ENCODE measurements at regions not wholly inside any gene's neighbourhood (a gene's known extent, or its start where the extent isn't known, plus 50 kb on each side); places are given as distances from the start of the nearest gene placed in this dataset.
A peak's percentile ranks its signal among the peaks of the same experiment; 100 is the strongest.

DNA sequence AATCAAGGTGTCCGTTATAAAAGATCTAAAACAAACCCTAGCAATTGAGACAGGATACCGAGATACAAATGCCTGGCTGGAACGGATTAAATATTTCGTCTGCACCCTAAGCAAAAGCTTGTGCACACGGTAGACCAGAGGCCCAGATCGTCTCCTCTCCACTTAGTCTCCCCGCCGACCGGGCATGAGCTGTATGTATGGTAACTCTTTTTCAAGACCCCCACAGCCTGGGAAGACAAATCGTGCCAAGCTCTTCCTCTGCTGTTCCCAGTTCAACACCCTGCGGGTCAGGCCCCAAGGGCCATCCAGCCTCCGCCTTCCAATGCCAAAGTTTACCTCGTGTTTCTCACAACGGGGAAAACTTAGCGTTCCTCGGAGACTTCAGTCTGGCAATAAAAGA is 285.7 kb upstream of the GALNT17 start:
- H3K27me3 ChIP-seq (replicated peaks), result no peaks in the 10 kb centered on the region
- no peaks in the 10 kb centered on the region for H3K9me3 ChIP-seq (replicated peaks)
- no peaks in the 10 kb centered on the region for H3K4me1 ChIP-seq (replicated peaks)
- no peak for DNase-seq (ENCODE audit: low read depth in 1 of 2, low spot score in 2 of 2)
- no peaks in the 10 kb centered on the region for H3K36me3 ChIP-seq
- H3K27ac ChIP-seq, result no peak overlapping the region
- H3K4me3 ChIP-seq, result no peak overlapping the region

GRCh38 chr7:70849580-70850235 is 282.2 kb upstream of the GALNT17 start:
- no peaks in the 10 kb centered on the region for H3K36me3 ChIP-seq

GRCh38 chr7:70855373-70855772 is 276.6 kb upstream of the GALNT17 start:
- no peak for DNase-seq (ENCODE audit: low read depth in 1 of 2, low spot score in 2 of 2)
- Histone ChIP-seq H3K27ac (no peak overlapping the region), H3K4me3 (no peak overlapping the region), H3K9me3 (replicated peaks) (no peaks in the 10 kb centered on the region), H3K4me1 (replicated peaks) (no peaks in the 10 kb centered on the region), H3K27me3 (replicated peaks) (no peaks in the 10 kb centered on the region), H3K36me3 (no peaks in the 10 kb centered on the region)

More at GRCh38 chr7:70849580-70850235, 282.2 kb upstream of the GALNT17 start:
- Histone ChIP-seq H3K27ac (no peak overlapping the region), H3K9me3 (replicated peaks) (no peaks in the 10 kb centered on the region), H3K4me1 (replicated peaks) (no peaks in the 10 kb centered on the region), H3K27me3 (replicated peaks) (no peaks in the 10 kb centered on the region), H3K4me3 (no peak overlapping the region)
- no peak for DNase-seq (ENCODE audit: low read depth in 1 of 2, low spot score in 2 of 2)

- Histone ChIP-seq H3K4me1 (replicated peaks) (no peaks in the 10 kb centered on the region), H3K27ac (no peak overlapping the region), H3K9me3 (replicated peaks) (peaks cover 9% of the 10 kb centered on the region), H3K36me3 (no peaks in the 10 kb centered on the region), H3K27me3 (replicated peaks) (no peaks in the 10 kb centered on the region), H3K4me3 (no peak overlapping the region)
- peak in 1 of 2 experiments; percentile 4 for DNase-seq (ENCODE audit: low read depth in 1 of 2, low spot score in 2 of 2)
These were observed 274.9 kb upstream of the GALNT17 start for GRCh38 chr7:70856901-70857630.

DNA sequence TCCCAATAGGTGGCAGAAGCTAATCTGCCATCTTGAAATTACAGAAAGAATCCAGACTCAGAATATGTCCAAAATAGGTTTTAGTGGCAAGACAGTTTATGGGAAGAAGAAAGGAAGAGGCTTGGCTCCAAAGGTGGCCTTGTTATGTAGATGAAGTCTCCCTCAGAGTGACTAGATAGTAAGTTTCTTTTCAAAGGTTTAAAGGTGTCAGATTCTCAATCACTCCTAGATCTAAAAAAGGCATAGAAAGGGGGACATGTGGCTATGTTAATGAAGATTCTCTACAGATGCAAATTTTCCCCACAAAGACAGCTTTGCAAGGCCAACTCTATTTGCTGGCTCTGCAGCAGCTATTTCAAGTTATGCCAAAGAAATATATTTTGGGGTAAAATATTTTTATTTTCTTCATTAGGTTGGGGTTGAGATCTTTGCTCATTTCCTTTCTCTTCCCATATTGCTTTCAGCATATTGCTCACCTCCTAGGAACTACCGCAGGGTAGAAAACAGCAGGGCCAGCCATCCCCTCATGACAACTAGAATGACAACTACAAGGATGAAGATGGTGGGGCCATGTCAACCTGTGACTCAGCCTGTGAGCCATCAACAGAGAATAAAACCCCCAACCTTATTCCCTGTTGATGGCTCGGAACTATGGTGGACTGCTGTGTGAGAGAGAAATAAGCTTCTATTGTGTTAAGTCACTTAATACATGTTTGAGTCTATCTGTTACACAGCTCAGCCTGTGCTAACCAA is 274.0 kb upstream of the GALNT17 start:
- Histone ChIP-seq H3K36me3 (no peaks in the 10 kb centered on the region), H3K9me3 (replicated peaks) (peaks cover 9% of the 10 kb centered on the region), H3K4me3 (no peak overlapping the region), H3K27ac (no peak overlapping the region), H3K27me3 (replicated peaks) (no peaks in the 10 kb centered on the region), H3K4me1 (replicated peaks) (no peaks in the 10 kb centered on the region)
- DNase-seq (ENCODE audit: low read depth in 1 of 2, low spot score in 2 of 2), result no peak

- Histone ChIP-seq H3K36me3 (no peaks in the 10 kb centered on the region), H3K9me3 (replicated peaks) (0 out of 2 replicates have a peak, but pooled peaks cover 4% of the 10 kb centered on the region), H3K27ac (no peak overlapping the region), H3K4me1 (replicated peaks) (no peaks in the 10 kb centered on the region), H3K27me3 (replicated peaks) (no peaks in the 10 kb centered on the region), H3K4me3 (no peak overlapping the region)
- DNase-seq (ENCODE audit: low read depth in 1 of 2, low spot score in 2 of 2), result no peak
These were observed 264.4 kb upstream of the GALNT17 start for GRCh38 chr7:70867513-70867912.

GRCh38 chr7:70870349-70870748 is 261.6 kb upstream of the GALNT17 start:
- no peaks in the 10 kb centered on the region for H3K4me1 ChIP-seq (replicated peaks)
- no peaks in the 10 kb centered on the region for H3K27me3 ChIP-seq (replicated peaks)
- no peaks in the 10 kb centered on the region for H3K9me3 ChIP-seq (replicated peaks)
- no peak overlapping the region for H3K4me3 ChIP-seq
- H3K27ac ChIP-seq, result no peak overlapping the region
- H3K36me3 ChIP-seq, result no peaks in the 10 kb centered on the region
- no peak for DNase-seq (ENCODE audit: low read depth in 1 of 2, low spot score in 2 of 2)

DNA sequence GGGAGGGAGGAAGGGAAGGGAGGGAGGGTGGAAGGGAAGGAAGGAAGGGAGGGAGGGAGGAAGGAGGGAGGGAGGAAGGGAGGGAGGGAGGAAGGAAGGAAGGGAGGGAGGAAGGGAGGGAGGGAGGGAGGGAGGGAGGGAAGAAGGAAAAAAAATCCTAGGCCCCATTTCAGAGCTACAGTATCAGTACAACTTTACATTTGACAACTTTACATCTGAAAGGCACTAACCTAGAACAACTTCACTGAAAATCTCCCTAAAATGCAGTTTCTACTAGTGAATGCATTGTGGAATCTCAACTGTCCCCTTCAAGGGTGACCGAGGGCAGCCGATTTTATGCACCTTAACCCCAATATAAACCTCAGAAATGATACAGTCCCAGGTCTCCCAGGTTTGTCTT is 259.8 kb upstream of the GALNT17 start:
- H3K9me3 ChIP-seq (replicated peaks), result no peaks in the 10 kb centered on the region; the same call in 1 of the 2 replicates
- no peaks in the 10 kb centered on the region for H3K4me1 ChIP-seq (replicated peaks)
- H3K36me3 ChIP-seq, result no peaks in the 10 kb centered on the region
- no peak overlapping the region for H3K4me3 ChIP-seq
- H3K27ac ChIP-seq, result no peak overlapping the region
- no peaks in the 10 kb centered on the region for H3K27me3 ChIP-seq (replicated peaks)
- DNase-seq (ENCODE audit: low read depth in 1 of 2, low spot score in 2 of 2), result no peak

GRCh38 chr7:70881167-70881847 is 250.6 kb upstream of the GALNT17 start:
- Histone ChIP-seq H3K27ac (no peak overlapping the region), H3K4me3 (no peak overlapping the region), H3K36me3 (no peaks in the 10 kb centered on the region), H3K4me1 (replicated peaks) (no peaks in the 10 kb centered on the region), H3K9me3 (replicated peaks) (no peaks in the 10 kb centered on the region; the same call in 1 of the 2 replicates), H3K27me3 (replicated peaks) (no peaks in the 10 kb centered on the region)
- DNase-seq (ENCODE audit: low read depth in 1 of 2, low spot score in 2 of 2), result no peak

- Histone ChIP-seq H3K4me1 (replicated peaks) (no peaks in the 10 kb centered on the region), H3K4me3 (no peak overlapping the region), H3K9me3 (replicated peaks) (no peaks in the 10 kb centered on the region), H3K27ac (no peak overlapping the region), H3K36me3 (no peaks in the 10 kb centered on the region), H3K27me3 (replicated peaks) (no peaks in the 10 kb centered on the region)
- DNase-seq (ENCODE audit: low read depth in 1 of 2, low spot score in 2 of 2), result no peak
These were observed 248.0 kb upstream of the GALNT17 start for GRCh38 chr7:70883750-70884439.

DNA sequence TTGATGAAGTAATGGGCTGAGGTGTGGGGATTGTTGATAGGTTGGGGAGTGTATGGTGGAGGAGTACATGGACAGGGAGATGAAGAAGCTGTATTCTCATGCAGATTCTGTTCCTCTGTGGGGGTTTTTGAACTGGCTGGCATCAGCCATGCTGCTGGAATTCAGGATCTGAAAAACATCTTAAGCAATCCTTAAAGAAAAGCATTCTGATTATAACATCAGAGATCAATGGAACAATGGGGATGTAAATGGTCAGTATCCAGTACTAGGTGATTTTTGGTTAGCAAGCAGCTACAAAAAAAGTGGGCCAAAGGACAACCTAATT is 247.5 kb upstream of the GALNT17 start:
- Histone ChIP-seq H3K27ac (no peak overlapping the region), H3K4me3 (no peak overlapping the region), H3K4me1 (replicated peaks) (no peaks in the 10 kb centered on the region), H3K9me3 (replicated peaks) (no peaks in the 10 kb centered on the region), H3K36me3 (no peaks in the 10 kb centered on the region), H3K27me3 (replicated peaks) (no peaks in the 10 kb centered on the region)
- no peak for DNase-seq (ENCODE audit: low read depth in 1 of 2, low spot score in 2 of 2)

DNA sequence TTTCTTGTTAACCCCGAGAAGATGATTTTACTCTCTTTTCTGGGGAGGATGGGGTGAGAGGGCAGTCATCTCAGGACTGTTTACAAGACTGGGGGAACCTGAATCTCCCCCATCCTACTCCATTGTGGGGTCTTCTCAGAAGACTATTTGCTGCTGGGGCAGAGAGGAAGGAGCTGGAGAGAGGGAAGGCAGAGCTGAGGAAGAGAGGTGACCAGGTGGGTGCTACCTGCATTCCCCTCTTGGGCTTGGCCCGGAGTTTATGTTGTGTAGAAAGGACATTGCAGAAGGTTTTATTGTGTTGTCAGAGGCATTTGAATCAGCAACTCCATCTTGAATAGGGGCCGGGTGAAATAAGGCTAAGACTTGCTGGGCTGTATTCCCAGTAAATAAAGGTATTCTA is 247.1 kb upstream of the GALNT17 start:
- no peaks in the 10 kb centered on the region for H3K4me1 ChIP-seq (replicated peaks)
- H3K27ac ChIP-seq, result no peak overlapping the region
- no peaks in the 10 kb centered on the region for H3K36me3 ChIP-seq
- DNase-seq (ENCODE audit: low read depth in 1 of 2, low spot score in 2 of 2), result no peak
- H3K4me3 ChIP-seq, result no peak overlapping the region
- H3K9me3 ChIP-seq (replicated peaks), result 0 out of 2 replicates have a peak, but pooled peaks cover 1% of the 10 kb centered on the region
- no peaks in the 10 kb centered on the region for H3K27me3 ChIP-seq (replicated peaks)

DNA sequence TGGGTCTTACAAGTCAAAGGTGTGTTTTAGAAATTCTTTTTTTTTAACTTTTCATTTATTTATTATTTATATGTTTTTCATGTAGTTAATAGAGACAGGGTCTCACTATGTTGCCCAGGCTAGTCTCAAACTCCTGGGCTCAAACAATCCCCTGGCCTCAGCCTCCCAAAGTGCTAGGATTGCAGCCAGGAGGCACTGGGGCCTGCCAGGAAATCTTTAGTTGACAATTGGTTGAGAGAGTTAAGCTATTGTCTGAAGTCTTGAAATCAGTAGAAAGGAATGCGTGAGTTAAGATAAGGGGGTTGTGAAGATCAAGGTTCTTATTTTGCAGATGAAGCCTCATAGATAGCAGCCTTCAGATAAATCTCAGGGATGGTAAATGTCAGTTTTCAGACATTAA is 245.4 kb upstream of the GALNT17 start:
- H3K9me3 ChIP-seq (replicated peaks), result 0 out of 2 replicates have a peak, but pooled peaks cover 2% of the 10 kb centered on the region

More for the DNA sequence above, 245.4 kb upstream of the GALNT17 start:
- H3K36me3 ChIP-seq, result no peaks in the 10 kb centered on the region
- H3K27me3 ChIP-seq (replicated peaks), result no peaks in the 10 kb centered on the region
- no peak for DNase-seq (ENCODE audit: low read depth in 1 of 2, low spot score in 2 of 2)
- no peak overlapping the region for H3K4me3 ChIP-seq
- H3K27ac ChIP-seq, result no peak overlapping the region
- H3K4me1 ChIP-seq (replicated peaks), result no peaks in the 10 kb centered on the region

All from SJSA1 (cell line).